H9 (cell line): ENCODE measurements at regions not wholly inside any gene's neighbourhood (a gene's known extent, or its start where the extent isn't known, plus 50 kb on each side); places are given as distances from the start of the nearest gene placed in this dataset.

ENCODE experiments used
- DNase-seq: peaks from one replicate; pipeline ENCODE4 v3.0.0-alpha.2; 2017
- H2AFZ ChIP-seq: one replicate; pipeline ENCODE4 v1.6.1; 2013; ENCODE audit warnings: mild to moderate bottlenecking, low read length, control low read depth, moderate library complexity
- H2AK5ac ChIP-seq: 2 replicates; pipeline ENCODE4 v1.6.1; 2013; ENCODE audit warnings: low read length, control low read depth, mixed read lengths; ENCODE audit not compliant: insufficient read length
- H2BK120ac ChIP-seq: one replicate; pipeline ENCODE4 v1.6.1; 2013; ENCODE audit warnings: low read depth, mild to moderate bottlenecking, low read length, control low read depth, inconsistent platforms; ENCODE audit not compliant: poor library complexity, severe bottlenecking
- H2BK12ac ChIP-seq: 2 replicates; pipeline ENCODE4 v1.6.1; 2013; ENCODE audit warnings: low read length, control low read depth, mixed read lengths, low read depth; ENCODE audit not compliant: insufficient read length
- H2BK15ac ChIP-seq: 2 replicates; pipeline ENCODE4 v1.6.1; 2013; ENCODE audit warnings: low read depth, low read length, control low read depth
- H2BK20ac ChIP-seq: one replicate; pipeline ENCODE4 v1.6.1; 2013; ENCODE audit warnings: low read depth, mild to moderate bottlenecking, low read length, control low read depth, inconsistent platforms; ENCODE audit not compliant: poor library complexity, severe bottlenecking
- H2BK5ac ChIP-seq: 2 replicates; pipeline ENCODE4 v1.6.1; 2013; ENCODE audit warnings: low read length, control low read depth, mixed read lengths; ENCODE audit not compliant: insufficient read length
- H3K14ac ChIP-seq: 2 replicates; pipeline ENCODE4 v1.6.1; 2013; ENCODE audit warnings: low read length, control low read depth; ENCODE audit not compliant: insufficient read depth
- H3K18ac ChIP-seq: 2 replicates; pipeline ENCODE4 v1.6.1; 2013; ENCODE audit warnings: low read depth, mild to moderate bottlenecking, mixed read lengths, low read length, control low read depth; ENCODE audit not compliant: insufficient read length
- H3K23ac ChIP-seq: 2 replicates; pipeline ENCODE4 v1.6.1; 2013; ENCODE audit warnings: low read length, control low read depth, mixed read lengths, low read depth; ENCODE audit not compliant: insufficient read length
- H3K23me2 ChIP-seq: 2 replicates; pipeline ENCODE4 v1.6.1; 2013; ENCODE audit warnings: low read depth, mild to moderate bottlenecking, mixed read lengths, low read length, control low read depth; ENCODE audit not compliant: insufficient read length, poor library complexity, severe bottlenecking
- H3K27ac ChIP-seq: 2 replicates; pipeline ENCODE4 v1.5.1; 2013; ENCODE audit warnings: low read length, control low read depth, mixed read lengths, low read depth; ENCODE audit not compliant: insufficient read length
- H3K27me3 ChIP-seq: 2 replicates; pipeline ENCODE4 v1.6.1; 2013; ENCODE audit warnings: low read length, control low read depth, inconsistent platforms; ENCODE audit not compliant: insufficient read depth
- H3K4ac ChIP-seq: 2 replicates; pipeline ENCODE4 v1.6.1; 2013; ENCODE audit warnings: low read depth, mild to moderate bottlenecking, control low read depth, inconsistent platforms, low read length, moderate library complexity
- H3K4me1 ChIP-seq: 2 replicates; pipeline ENCODE4 v1.6.1; 2013; ENCODE audit warnings: low read length, control low read depth, inconsistent platforms; ENCODE audit not compliant: insufficient read depth
- H3K4me2 ChIP-seq: 2 replicates; pipeline ENCODE4 v1.6.1; 2013; ENCODE audit warnings: low read length, control low read depth, mixed read lengths; ENCODE audit not compliant: insufficient read length, insufficient read depth
- H3K56ac ChIP-seq: 2 replicates; pipeline ENCODE4 v1.6.1; 2013; ENCODE audit warnings: low read depth, mild to moderate bottlenecking, mixed read lengths, low read length, control low read depth; ENCODE audit not compliant: insufficient read length
- H3K79me1 ChIP-seq: 2 replicates; pipeline ENCODE4 v1.6.1; 2013; ENCODE audit warnings: low read depth, mild to moderate bottlenecking, moderate library complexity, low read length, control low read depth, inconsistent platforms; ENCODE audit not compliant: insufficient read depth, poor library complexity, severe bottlenecking
- H3K79me2 ChIP-seq: 2 replicates; pipeline ENCODE4 v1.6.1; 2013; ENCODE audit warnings: low read length, control low read depth, inconsistent platforms; ENCODE audit not compliant: insufficient read depth
- H3K9ac ChIP-seq: 2 replicates; pipeline ENCODE4 v1.6.1; 2013; ENCODE audit warnings: low read length, control low read depth, mixed read lengths; ENCODE audit not compliant: insufficient read length; ENCODE audit errors: extremely low read depth
- H3K9me3 ChIP-seq: one replicate; pipeline ENCODE4 v1.6.1; 2013; ENCODE audit warnings: low read depth, low read length, inconsistent platforms; ENCODE audit not compliant: control insufficient read depth
- H3T11ph ChIP-seq: one replicate; pipeline ENCODE4 v1.6.1; 2013; ENCODE audit warnings: mild to moderate bottlenecking, low read length, control low read depth, inconsistent platforms
- H4K20me1 ChIP-seq: one replicate; pipeline ENCODE4 v1.6.1; 2013; ENCODE audit not compliant: control insufficient read depth, insufficient read length, insufficient read depth
- H4K5ac ChIP-seq: 2 replicates; pipeline ENCODE4 v1.6.1; 2013; ENCODE audit warnings: low read depth, mild to moderate bottlenecking, mixed read lengths, low read length, control low read depth; ENCODE audit not compliant: insufficient read length
- H4K8ac ChIP-seq: replicated peaks from 2 replicates; pipeline ENCODE4 v1.6.1; 2013; ENCODE audit warnings: low read length, control low read depth, mixed read lengths, low read depth; ENCODE audit not compliant: insufficient read length
- H4K91ac ChIP-seq: 2 replicates; pipeline ENCODE4 v1.6.1; 2013; ENCODE audit warnings: low read depth, mild to moderate bottlenecking, moderate library complexity, mixed read lengths, low read length, control low read depth; ENCODE audit not compliant: insufficient read length
- H3K27ac Mint-ChIP-seq, 3 experiments: 2 replicates in 2 of 3; 3 replicates in 1 of 3; pipeline ENCODE4 v1.8.0; 2020 to 2021; ENCODE audit warnings: mixed read lengths in 3 of 3, mild to moderate bottlenecking in 1 of 3, moderate library complexity in 1 of 3
- H3K27me3 Mint-ChIP-seq: 2 replicates; pipeline ENCODE4 v1.8.0; 2021; ENCODE audit warnings: low read depth, mild to moderate bottlenecking, moderate library complexity, mixed read lengths
- H3K36me3 Mint-ChIP-seq, 3 experiments: 2 replicates in 2 of 3; 3 replicates in 1 of 3; pipeline ENCODE4 v1.8.0; 2020 to 2021; ENCODE audit warnings: low read depth in 3 of 3, mixed read lengths in 3 of 3; ENCODE audit not compliant: insufficient read depth in 1 of 3
- H3K4me1 Mint-ChIP-seq, 2 experiments: 2 replicates each; pipeline ENCODE4 v1.8.0; 2020; ENCODE audit warnings: mixed read lengths in 2 of 2
- H3K4me3 Mint-ChIP-seq, 2 experiments: 2 replicates in 1 of 2; 3 replicates in 1 of 2; pipeline ENCODE4 v1.8.0; 2020 to 2021; ENCODE audit warnings: mild to moderate bottlenecking in 2 of 2, mixed read lengths in 2 of 2, moderate library complexity in 1 of 2
- H3K9me3 Mint-ChIP-seq, 2 experiments: 2 replicates in 1 of 2; 3 replicates in 1 of 2; pipeline ENCODE4 v1.8.0; 2020; ENCODE audit warnings: mild to moderate bottlenecking in 2 of 2, mixed read lengths in 2 of 2, moderate library complexity in 1 of 2
- CTCF ChIP-seq: fragments of 200-600 bp; sonication (generic); conservative IDR thresholded peaks from 3 replicates; pipeline ENCODE4 v1.8.0; 2021; ENCODE audit warnings: antibody characterized with exemption, mild to moderate bottlenecking
- WGBS: extraction: QIAGEN DNeasy Blood & Tissue Kit; methylation state at CpG from one replicate; pipeline ENCODE4 v1.1.7; 2013; ENCODE audit warnings: missing lambda C conversion rate, low lambda C conversion rate, mixed read lengths; ENCODE audit not compliant: insufficient read length; ENCODE audit errors: extremely low coverage; 5-methylcytosine and 5-hydroxymethylcytosine counted together

DNA sequence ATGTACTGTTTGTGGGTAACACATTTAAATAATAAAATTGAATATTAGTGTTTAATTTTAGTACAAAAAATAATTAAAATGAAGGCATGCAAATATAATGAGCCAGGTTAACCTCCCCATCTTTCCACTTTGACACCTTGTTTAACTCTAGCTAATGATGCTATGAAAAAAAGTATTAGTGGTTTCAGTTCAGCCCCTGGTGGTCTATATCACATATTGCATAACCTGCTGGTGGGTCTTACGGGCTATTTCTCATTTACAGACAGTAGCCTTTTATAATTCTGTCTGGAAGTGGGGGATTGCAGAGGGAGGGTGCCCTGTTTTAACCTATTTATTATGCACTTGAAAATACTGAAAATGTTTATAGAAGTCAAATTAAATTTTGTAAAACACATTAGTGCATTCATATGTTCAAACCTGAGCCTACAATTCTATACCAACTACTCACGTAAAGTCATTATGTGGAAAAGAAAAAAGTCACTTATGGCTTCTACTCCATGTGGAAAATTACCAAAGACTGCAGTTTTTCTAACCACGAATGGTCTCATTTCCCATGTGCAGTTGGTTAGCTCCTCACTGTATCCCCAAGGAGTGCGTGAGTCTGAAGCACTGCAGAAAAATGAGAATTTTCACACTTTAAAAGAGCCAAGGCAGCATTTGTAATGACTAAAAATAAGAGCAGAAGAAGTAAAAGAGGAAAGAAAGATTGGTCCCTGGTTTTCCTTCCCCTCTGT, 381.0 kb downstream of the MTX2 start:
- Histone ChIP-seq H2BK120ac (no peak overlapping the region), H4K8ac (no peak overlapping the region), H3K9me3 (no peaks in the 10 kb centered on the region), H3K23ac (no peak overlapping the region), H3K4ac (no peak overlapping the region), H3T11ph (no peak overlapping the region), H3K23me2 (no peaks in the 10 kb centered on the region), H3K4me1 (peaks cover 14% of the 10 kb centered on the region; the same call in 1 of the 2 replicates), H3K27me3 (no peaks in the 10 kb centered on the region; the same call in 1 of the 2 replicates), H2BK12ac (no peak overlapping the region), H2AFZ (no peak overlapping the region), H2BK20ac (no peak overlapping the region), H3K14ac (no peak overlapping the region), H3K79me2 (no peaks in the 10 kb centered on the region), H3K4me2 (no peak overlapping the region), H3K79me1 (no peaks in the 10 kb centered on the region), H4K20me1 (no peaks in the 10 kb centered on the region), H2BK15ac (no peak overlapping the region), H3K9ac (no peak overlapping the region), H2BK5ac (no peak overlapping the region), H3K27ac (no peak overlapping the region), H4K5ac (no peak overlapping the region), H2AK5ac (no peak overlapping the region), H3K18ac (no peak overlapping the region), H3K56ac (no peak overlapping the region), H4K91ac (no peak overlapping the region)
- peaks cover 30 to 41% of the 10 kb centered on the region in 2 experiments for H3K4me1 Mint-ChIP-seq
- peak; percentile 55 for TF ChIP-seq CTCF
- peaks cover 5% of the 10 kb centered on the region for H3K27me3 Mint-ChIP-seq
- H3K9me3 Mint-ChIP-seq: no peaks in the 10 kb centered on the region
- DNase-seq: no peak
- no peaks in the 10 kb centered on the region for H3K36me3 Mint-ChIP-seq
- no CpG with 5 or more reads among the region's 4 CpGs for WGBS
- H3K27ac Mint-ChIP-seq: no peak overlapping the region
- no peak overlapping the region for H3K4me3 Mint-ChIP-seq
